ENCODE measurements at regions not wholly inside any gene's neighbourhood (a gene's known extent, or its start where the extent isn't known, plus 50 kb on each side); places are given as distances from the start of the nearest gene placed in this dataset.

GRCh38 chr16:87252269-87252970 lies 64.8 kb downstream of the C16orf95 start:
- TF ChIP-seq POLR2A (IDR thresholded peaks at IDR 0.05; ENCODE audit: low read length) (no peak), GATA1 (IDR thresholded peaks at IDR 0.05; ENCODE audit: low read depth, low read length) (no peak)

All from erythroblast (primary cell).